NCI-H1694 (cell line): ENCODE measurements at regions not wholly inside any gene's neighbourhood (a gene's known extent, or its start where the extent isn't known, plus 50 kb on each side); places are given as distances from the start of the nearest gene placed in this dataset.
"Not testable (repeated sequence)": the region's sequence is repeated elsewhere in the genome, so short reads cannot be mapped to it uniquely, and the experiment has no call there.

Experiments used
- DNase-seq: peaks from one replicate; lab custom pipeline; 2025; lab: John Stamatoyannopoulos, UW

GRCh38 chr13:32828711-32829110 is 187.5 kb upstream of the KL start:
- no peak for DNase-seq

DNA sequence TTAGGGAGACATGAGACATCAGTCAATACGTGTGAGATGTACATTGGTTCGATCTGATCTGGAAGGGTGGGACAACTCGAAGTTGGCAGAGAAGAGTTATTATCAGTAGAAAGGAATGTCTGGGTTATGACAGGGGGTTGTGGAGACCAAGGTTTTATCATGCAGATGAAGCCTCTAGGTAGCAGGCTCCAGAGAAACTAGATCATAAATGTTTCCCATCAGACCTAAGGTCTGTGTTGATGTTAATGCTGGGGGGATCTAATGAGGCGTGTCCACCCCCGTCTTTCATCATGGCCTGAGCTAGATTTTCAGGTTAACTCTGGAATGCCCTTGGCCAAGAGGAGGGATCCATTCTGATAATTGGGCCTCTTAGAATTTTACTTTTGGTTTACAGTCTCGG is 187.0 kb upstream of the KL start:
- DNase-seq, result no peak

- DNase-seq, result no peak
Measured at GRCh38 chr13:32829676-32830335, 186.4 kb upstream of the KL start.

- no peak for DNase-seq
Measured at GRCh38 chr13:32830336-32831031, 185.7 kb upstream of the KL start.

DNA sequence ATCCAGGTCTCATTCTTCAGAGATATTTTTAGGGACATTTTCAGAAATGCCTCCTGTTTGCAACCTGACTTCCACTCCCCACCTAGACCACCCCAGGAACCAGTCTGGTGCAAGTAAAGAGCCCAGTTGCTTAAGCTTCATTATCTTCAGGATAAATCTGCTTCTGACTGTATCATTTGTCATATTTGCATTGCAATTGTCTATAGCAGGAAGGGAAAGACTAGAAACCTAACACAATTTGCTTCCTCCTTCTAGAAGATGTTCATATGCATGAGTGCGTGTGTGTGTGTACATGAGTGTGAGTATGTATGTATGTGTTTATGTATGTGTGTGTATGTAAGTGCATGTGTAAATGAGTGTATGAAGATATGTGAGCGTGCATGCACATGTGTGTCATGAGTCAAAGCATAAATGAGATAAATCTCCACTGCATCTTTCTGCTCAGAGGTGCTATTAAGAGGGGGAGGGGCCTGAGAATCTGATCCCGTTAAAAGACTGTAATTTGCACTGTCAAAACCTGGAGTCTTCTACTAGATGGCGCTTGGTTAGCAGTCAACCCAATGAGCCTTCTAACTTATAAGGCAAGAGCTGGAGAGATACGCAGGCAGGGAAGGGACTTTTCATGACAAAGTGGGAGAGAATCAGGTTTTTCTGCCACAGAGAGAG is 178.8 kb upstream of the KL start:
- no peak for DNase-seq

GRCh38 chr13:32837973-32838927 is 178.0 kb upstream of the KL start:
- no peak for DNase-seq

- DNase-seq, result no peak
Measured at GRCh38 chr13:32838945-32839344, 177.3 kb upstream of the KL start.

- no peak for DNase-seq
Measured at GRCh38 chr13:32840113-32840512, 176.1 kb upstream of the KL start.

- DNase-seq, result no peak
Measured at GRCh38 chr13:32840989-32841713, 175.1 kb upstream of the KL start.

DNA sequence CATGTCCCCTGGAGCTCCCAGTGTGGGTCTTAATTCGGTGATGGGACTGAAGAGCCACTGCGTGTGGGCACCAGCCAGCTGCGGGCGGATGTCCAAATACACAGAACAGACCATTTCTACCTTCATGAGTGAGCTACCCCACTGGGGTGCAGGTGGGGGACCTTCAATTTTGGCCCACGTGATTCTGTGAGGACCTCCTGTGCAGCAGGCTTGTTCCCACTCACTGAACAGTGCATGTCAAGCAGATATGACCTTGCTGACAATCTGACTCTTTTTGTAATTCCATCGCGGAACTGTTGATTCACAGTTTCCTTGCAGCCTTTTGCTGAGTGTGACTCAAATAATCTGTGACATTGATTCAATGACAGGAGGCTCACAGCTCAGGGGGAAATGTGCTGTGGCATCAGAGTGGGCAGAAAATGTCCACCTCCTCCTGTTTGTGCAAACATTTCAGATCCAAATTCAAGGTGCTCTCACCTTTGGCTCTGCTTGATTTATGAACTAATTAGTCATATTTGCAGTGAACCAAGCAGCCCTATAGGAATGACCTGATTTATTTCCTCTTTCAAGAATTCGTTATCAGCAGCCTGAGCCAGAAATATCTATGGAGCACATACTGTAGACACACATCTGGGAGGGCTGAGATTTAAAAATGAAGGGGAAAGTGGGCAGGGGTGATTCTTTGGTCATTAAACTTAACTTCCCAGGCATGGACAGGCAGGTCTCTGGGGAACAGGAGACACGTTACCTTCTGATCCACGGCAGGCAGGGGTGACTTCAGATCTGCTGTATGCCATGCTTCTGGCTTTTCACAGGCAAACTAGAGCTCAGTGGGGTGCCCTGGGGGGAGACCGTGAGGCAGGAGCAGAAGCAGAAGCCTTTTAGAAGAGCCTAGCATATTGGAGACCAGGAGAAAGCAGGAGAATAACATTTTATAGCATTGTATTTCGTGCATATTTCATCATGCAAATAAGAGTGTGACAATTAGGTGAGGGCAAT is 170.0 kb upstream of the KL start:
- DNase-seq, result no peak

- DNase-seq, result not testable (repeated sequence)
Measured at GRCh38 chr13:32847976-32848375, 168.2 kb upstream of the KL start.

DNA sequence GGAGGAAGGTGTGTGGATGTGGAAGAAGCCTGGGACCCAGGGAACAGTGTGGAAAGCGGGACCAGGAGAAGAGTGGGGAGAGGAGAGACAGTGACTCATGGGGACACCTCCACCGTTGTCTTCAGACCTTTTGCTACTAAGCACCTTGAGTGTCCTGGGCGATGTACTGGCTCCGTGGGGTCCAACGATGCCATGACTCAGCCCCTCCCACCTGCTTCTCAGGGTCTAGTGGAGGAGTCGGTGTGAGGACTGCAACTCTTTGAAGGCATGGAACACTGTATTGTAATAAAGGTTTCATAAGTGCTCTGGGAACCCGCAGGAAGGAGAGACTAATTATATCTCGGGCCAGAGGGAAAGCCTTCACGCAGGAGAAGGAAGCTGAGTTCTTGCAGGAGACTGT is 166.9 kb upstream of the KL start:
- no peak for DNase-seq

DNA sequence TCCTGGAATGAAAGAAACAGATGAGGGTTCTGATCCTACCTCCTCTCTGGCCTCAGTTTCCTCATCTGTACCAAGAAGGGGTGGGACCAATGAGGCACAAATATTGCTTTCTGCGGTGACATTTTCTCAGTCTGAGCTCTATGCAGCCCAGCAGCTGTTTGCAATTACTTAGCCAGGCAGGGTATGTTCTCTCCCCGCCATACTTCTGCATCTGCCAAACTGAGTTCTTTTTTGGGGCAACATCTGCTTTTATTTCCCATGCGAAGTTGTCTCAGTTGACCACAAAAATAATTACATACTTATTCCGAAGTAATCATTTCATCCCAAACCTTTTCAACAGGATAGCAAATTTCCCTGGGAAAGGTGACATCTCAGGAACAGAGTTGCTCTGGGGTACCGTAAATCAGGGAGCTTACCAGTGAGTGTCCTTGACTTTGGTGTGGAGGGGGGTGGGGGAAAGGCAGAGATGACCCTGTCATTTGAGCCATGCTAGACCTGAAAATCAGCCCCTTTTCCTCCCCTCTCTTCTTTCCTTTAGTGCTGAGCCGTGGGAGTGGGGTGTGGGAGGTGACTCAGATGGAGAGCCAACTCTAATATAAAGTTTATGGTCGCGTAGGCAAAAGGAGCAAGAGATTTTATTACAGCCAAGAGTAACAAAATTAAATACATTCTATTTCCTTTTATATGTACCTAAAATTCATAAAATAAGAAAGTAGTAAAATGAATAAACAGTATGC is 165.7 kb upstream of the KL start:
- DNase-seq, result no peak

- DNase-seq, result no peak
Measured at GRCh38 chr13:32851083-32852069, 164.8 kb upstream of the KL start.

- DNase-seq, result no peak
Measured at GRCh38 chr13:32852526-32852925, 163.7 kb upstream of the KL start.

- DNase-seq, result no peak
Measured at GRCh38 chr13:32857077-32857476, 159.1 kb upstream of the KL start.

DNA sequence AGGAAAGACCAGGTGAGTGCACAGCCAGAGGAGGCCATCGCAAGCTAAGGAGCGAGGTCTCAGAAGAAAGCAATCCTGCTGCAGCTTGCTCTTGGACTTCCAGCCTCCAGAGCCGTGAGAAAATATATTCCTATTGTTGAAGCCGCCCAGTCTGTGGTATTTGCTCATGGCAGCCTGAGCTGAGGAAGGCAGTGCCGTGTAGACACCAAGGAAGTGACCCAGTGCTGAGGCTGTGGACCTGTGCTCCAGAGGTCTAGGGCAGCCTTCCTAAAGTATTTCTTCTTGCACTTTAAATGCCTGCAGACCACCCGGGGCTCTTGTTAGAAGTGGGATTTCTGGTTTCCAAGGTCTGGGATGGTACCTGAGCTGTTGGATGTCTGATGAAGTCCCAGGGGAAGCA is 158.5 kb upstream of the KL start:
- no peak for DNase-seq

DNA sequence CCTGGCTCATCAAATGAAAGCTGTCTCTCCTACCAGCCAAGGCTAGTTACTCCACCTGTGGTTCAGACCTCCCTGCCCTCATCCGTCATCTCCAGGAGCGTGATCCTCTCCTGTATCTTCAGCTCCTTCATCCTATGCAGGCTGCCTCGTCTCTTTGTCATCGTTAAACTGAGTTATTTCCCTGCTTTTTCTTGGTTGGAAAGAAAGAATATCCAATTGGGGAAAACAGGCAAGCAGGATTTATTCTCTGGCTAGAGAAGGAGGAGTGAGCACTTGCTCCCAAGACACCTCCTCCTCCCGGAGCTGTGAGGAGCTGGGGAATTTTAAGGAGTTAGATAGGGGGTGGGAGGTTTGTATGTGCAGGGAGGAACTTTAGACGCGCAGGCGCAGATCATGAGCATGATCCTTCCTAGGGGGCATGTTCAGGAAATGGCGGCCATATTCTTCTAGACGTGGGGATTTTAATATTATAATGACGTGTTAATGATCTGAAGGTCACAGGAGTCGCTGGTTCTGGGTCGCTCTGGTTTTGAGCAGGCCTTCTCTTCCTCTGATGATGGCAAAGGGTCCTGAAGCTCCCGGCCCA is 156.4 kb upstream of the KL start:
- DNase-seq, result no peak
